GM12878 (cell line): ENCODE measurements at regions not wholly inside any gene's neighbourhood (a gene's known extent, or its start where the extent isn't known, plus 50 kb on each side); places are given as distances from the start of the nearest gene placed in this dataset.

Experiments
- MAX ChIP-seq: IDR thresholded peaks from 2 replicates; pipeline ENCODE4 v1.6.1; 2012; ENCODE audit warnings: low read depth, low read length, improper control_type of control experiment
- REST ChIP-seq: IDR thresholded peaks from 2 replicates; pipeline ENCODE4 v1.6.1; 2012; ENCODE audit warnings: mild to moderate bottlenecking, low read depth, low read length
- ZBTB11 ChIP-seq: fragments of 450-650 bp; formaldehyde crosslinking; IDR thresholded peaks from 2 replicates; pipeline ENCODE4 v1.5.0; 2022; ENCODE audit warnings: mild to moderate bottlenecking, missing genetic modification characterization

- TF ChIP-seq ZBTB11 (CRISPR knock-in tag): no peak
- TF ChIP-seq MAX: no peak
- no peak for TF ChIP-seq REST
Observed at GRCh38 chr20:53656293-53657202, 62.9 kb upstream of the ZNF217 start.
